Panc1 (cell line): ENCODE measurements at regions not wholly inside any gene's neighbourhood (a gene's known extent, or its start where the extent isn't known, plus 50 kb on each side); places are given as distances from the start of the nearest gene placed in this dataset.

Source experiments
- POLR2AphosphoS5 ChIP-seq: IDR thresholded peaks from 2 replicates; pipeline ENCODE4 v1.6.1; 2012; ENCODE audit warnings: mild to moderate bottlenecking, low read depth, low read length, moderate library complexity
- REST ChIP-seq, 2 experiments: IDR thresholded peaks; 2 replicates each; pipeline ENCODE4 v1.6.1; 2011 to 2012; ENCODE audit warnings: low read depth in 2 of 2, control low read depth in 1 of 2, low read length in 1 of 2, mild to moderate bottlenecking in 1 of 2, moderate library complexity in 1 of 2; ENCODE audit not compliant: insufficient read depth in 1 of 2
- SIN3A ChIP-seq: IDR thresholded peaks from 2 replicates; pipeline ENCODE4 v1.6.1; 2012; ENCODE audit warnings: low read depth, mild to moderate bottlenecking, low read length, moderate library complexity, borderline replicate concordance; ENCODE audit not compliant: insufficient read depth
- TCF7L2 ChIP-seq: IDR thresholded peaks from 2 replicates; pipeline ENCODE4 v1.6.1; 2011; ENCODE audit warnings: mild to moderate bottlenecking, low read depth, low read length, inconsistent platforms
- TF ChIP-seq, protein P1 (sequence below): fragments of 450-650 bp; IDR thresholded peaks from 2 replicates; pipeline ENCODE4 v1.5.1; 2017; ENCODE audit warnings: mild to moderate bottlenecking

GRCh38 chr3:127476936-127477335 is 113.6 kb downstream of the TPRA1 start:
- TF ChIP-seq POLR2AphosphoS5 (no peak), REST (IDR thresholded peaks at IDR 0.05; ENCODE audit: insufficient read depth in 1 of 2, low read depth in 2 of 2, low read length in 1 of 2) (no peak), TCF7L2 (no peak), SIN3A (no peak)
- TF ChIP-seq, protein P1, sequence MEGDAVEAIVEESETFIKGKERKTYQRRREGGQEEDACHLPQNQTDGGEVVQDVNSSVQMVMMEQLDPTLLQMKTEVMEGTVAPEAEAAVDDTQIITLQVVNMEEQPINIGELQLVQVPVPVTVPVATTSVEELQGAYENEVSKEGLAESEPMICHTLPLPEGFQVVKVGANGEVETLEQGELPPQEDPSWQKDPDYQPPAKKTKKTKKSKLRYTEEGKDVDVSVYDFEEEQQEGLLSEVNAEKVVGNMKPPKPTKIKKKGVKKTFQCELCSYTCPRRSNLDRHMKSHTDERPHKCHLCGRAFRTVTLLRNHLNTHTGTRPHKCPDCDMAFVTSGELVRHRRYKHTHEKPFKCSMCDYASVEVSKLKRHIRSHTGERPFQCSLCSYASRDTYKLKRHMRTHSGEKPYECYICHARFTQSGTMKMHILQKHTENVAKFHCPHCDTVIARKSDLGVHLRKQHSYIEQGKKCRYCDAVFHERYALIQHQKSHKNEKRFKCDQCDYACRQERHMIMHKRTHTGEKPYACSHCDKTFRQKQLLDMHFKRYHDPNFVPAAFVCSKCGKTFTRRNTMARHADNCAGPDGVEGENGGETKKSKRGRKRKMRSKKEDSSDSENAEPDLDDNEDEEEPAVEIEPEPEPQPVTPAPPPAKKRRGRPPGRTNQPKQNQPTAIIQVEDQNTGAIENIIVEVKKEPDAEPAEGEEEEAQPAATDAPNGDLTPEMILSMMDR, result no peak
